ENCODE measurements at regions not wholly inside any gene's neighbourhood (a gene's known extent, or its start where the extent isn't known, plus 50 kb on each side); places are given as distances from the start of the nearest gene placed in this dataset.

DNA sequence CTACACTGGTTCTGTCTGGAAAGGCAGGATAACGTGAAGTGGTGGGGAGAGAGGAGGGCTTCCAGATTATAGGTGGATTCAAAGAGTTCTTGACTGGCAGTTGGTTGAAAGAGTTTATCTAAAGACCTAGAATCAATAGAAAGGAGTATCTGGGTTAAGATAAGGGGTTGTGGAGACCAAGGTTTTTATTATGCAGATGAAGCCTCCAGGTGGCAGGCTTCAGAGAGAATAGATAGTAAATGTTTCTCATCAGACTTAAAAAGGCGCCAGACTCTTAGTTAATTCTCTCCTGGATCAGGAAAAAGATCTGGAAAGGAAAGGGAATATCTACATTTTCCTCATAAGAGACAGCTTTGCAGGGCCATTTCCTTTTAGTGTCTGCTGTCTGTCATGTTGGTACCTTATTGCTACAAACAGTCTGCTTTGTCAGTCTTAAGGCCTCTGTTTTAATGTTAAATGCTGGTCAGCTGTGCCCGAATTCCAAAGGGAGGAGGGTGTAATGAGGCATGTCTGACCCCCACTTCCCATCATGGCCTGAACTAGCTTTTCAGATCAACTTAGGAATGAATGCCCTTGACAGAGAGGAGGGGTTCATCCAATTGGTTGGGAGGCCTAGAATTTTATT, 401.3 kb downstream of the FUT8 start:
- Histone ChIP-seq H3K27ac (no peak overlapping the region), H3K36me3 (replicated peaks in 1 of 2) (no peaks in the 10 kb centered on the region), H3K27me3 (no peaks in the 10 kb centered on the region), H3K4me3 (no peak overlapping the region), H3K4me1 (replicated peaks in 1 of 2) (no peaks in the 10 kb centered on the region), H3K9me3 (replicated peaks in 1 of 3) (no peaks in the 10 kb centered on the region)
- DNase-seq = no peak
- intact Hi-C loops (cut with DNase I) = no loop called here
- TF ChIP-seq, protein P1, sequence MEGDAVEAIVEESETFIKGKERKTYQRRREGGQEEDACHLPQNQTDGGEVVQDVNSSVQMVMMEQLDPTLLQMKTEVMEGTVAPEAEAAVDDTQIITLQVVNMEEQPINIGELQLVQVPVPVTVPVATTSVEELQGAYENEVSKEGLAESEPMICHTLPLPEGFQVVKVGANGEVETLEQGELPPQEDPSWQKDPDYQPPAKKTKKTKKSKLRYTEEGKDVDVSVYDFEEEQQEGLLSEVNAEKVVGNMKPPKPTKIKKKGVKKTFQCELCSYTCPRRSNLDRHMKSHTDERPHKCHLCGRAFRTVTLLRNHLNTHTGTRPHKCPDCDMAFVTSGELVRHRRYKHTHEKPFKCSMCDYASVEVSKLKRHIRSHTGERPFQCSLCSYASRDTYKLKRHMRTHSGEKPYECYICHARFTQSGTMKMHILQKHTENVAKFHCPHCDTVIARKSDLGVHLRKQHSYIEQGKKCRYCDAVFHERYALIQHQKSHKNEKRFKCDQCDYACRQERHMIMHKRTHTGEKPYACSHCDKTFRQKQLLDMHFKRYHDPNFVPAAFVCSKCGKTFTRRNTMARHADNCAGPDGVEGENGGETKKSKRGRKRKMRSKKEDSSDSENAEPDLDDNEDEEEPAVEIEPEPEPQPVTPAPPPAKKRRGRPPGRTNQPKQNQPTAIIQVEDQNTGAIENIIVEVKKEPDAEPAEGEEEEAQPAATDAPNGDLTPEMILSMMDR (IDR thresholded peaks at IDR 0.05) = no peak
- no peak for TF ChIP-seq POLR2A (IDR thresholded peaks at IDR 0.05)
- 83 to 87% (median 87%) methylated on average over 3 of the region's 3 CpGs for WGBS, 4 donors

- Histone ChIP-seq H3K27me3 (no peaks in the 10 kb centered on the region), H3K27ac (no peak overlapping the region), H3K36me3 (replicated peaks in 1 of 2) (no peaks in the 10 kb centered on the region), H3K9me3 (replicated peaks in 1 of 3) (no peaks in the 10 kb centered on the region), H3K4me1 (replicated peaks in 1 of 2) (no peaks in the 10 kb centered on the region), H3K4me3 (no peak overlapping the region)
- 88 to 97% (median 93%) methylated on average over 4 of the region's 4 CpGs for WGBS, 4 donors
- intact Hi-C loops (cut with DNase I) = no loop called here
- no peak for DNase-seq
- TF ChIP-seq, protein P1 (IDR thresholded peaks at IDR 0.05) = no peak
- TF ChIP-seq POLR2A (IDR thresholded peaks at IDR 0.05) = no peak
These were observed 402.6 kb downstream of the FUT8 start for GRCh38 chr14:65815127-65815526.

- no peak for DNase-seq
- Histone ChIP-seq H3K36me3 (replicated peaks in 1 of 2) (no peaks in the 10 kb centered on the region), H3K9me3 (replicated peaks in 1 of 3) (no peaks in the 10 kb centered on the region), H3K27ac (no peak overlapping the region), H3K4me1 (replicated peaks in 1 of 2) (no peaks in the 10 kb centered on the region), H3K27me3 (no peaks in the 10 kb centered on the region), H3K4me3 (no peak overlapping the region)
- intact Hi-C loops (cut with DNase I) = no loop called here
- TF ChIP-seq, protein P1 (IDR thresholded peaks at IDR 0.05) = no peak
- TF ChIP-seq POLR2A (IDR thresholded peaks at IDR 0.05) = no peak
- 96 to 100% (median 97%) methylated on average over 1 of the region's 1 CpG for WGBS, 4 donors
These were observed 404.5 kb downstream of the FUT8 start for GRCh38 chr14:65817011-65817410.

DNA sequence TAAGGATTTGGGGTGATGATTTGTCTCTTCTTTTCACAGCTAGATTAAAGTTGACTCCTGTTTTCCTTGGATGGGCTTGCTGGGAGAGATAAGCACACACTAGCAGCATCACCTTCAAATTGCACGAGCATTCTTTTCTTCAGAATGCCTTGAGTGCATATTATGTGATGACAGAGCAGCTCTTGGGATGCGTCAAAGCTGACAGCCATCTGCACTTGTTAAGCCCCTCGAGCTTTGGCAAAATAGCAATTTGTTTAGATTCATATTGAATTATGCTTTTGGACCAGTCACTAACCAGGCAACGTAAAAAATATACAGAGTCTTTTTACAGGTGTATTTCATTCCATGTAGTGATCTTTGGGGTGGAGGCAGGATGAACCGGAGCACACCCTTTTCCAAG, 407.0 kb downstream of the FUT8 start:
- H3K27ac ChIP-seq = no peak overlapping the region
- no peaks in the 10 kb centered on the region for H3K9me3 ChIP-seq (replicated peaks in 1 of 3)
- H3K36me3 ChIP-seq (replicated peaks in 1 of 2) = no peaks in the 10 kb centered on the region
- DNase-seq = no peak
- H3K27me3 ChIP-seq = no peaks in the 10 kb centered on the region
- TF ChIP-seq, protein P1 (IDR thresholded peaks at IDR 0.05) = no peak
- TF ChIP-seq POLR2A (IDR thresholded peaks at IDR 0.05) = no peak
- no peaks in the 10 kb centered on the region for H3K4me1 ChIP-seq (replicated peaks in 1 of 2)
- no peak overlapping the region for H3K4me3 ChIP-seq
- 66 to 78% (median 77%) methylated on average over 5 of the region's 5 CpGs for WGBS, 4 donors
- intact Hi-C loops (cut with DNase I) = no loop called here
